Stimulated activated effector memory CD8-positive, alpha-beta T cell treated with anti-CD3 and anti-CD28 coated beads, Interleukin-12 subunit alpha, Interleukin-12 subunit beta, amount 100 ng/mL, for 72 hours (primary cell): ENCODE measurements at regions not wholly inside any gene's neighbourhood (a gene's known extent, or its start where the extent isn't known, plus 50 kb on each side); places are given as distances from the start of the nearest gene placed in this dataset.

Source experiments
- ATAC-seq: fragments of 150-1000 bp; cut with Tn5 transposase; 2 replicates; pipeline ENCODE4 v1.10.0; 2021
- DNase-seq, 2 donors: peaks; one replicate each; pipeline ENCODE4 v3.0.0; 2021 to 2022; ENCODE audit warnings: low spot score in 2 of 2
- H3K27ac Mint-ChIP-seq: one replicate; pipeline ENCODE4 v1.8.0; 2022; ENCODE audit warnings: mild to moderate bottlenecking, mixed read lengths
- H3K36me3 Mint-ChIP-seq: one replicate; pipeline ENCODE4 v1.8.0; 2022; ENCODE audit warnings: mild to moderate bottlenecking, mixed read lengths
- H3K4me1 Mint-ChIP-seq: one replicate; pipeline ENCODE4 v1.8.0; 2022; ENCODE audit warnings: mixed read lengths
- H3K4me3 Mint-ChIP-seq: one replicate; pipeline ENCODE4 v1.8.0; 2022; ENCODE audit warnings: mild to moderate bottlenecking, mixed read lengths
- H3K9me3 Mint-ChIP-seq: one replicate; pipeline ENCODE4 v1.8.0; 2022; ENCODE audit warnings: mixed read lengths

DNA sequence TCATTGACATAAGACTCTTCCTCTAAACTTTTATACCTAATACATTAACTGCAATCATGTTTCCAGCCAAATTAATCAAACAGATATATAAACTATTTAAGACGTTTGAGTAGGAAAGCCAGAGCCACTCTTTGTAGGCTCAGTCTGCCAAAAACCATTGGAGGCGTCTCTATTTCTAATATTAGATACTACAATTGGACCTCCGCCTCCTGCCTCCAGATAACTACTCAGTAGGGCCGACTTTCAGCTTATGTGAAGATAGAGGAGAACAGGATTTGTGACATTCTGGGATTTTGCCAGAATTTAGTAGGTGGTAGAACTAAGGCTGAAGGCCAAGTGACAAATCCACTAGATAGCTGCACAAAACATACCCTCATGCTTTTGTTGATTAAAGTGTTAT lies 463.0 kb downstream of the CETN3 start:
- no peak for DNase-seq
- H3K4me3 Mint-ChIP-seq, result no peak overlapping the region
- no peak overlapping the region for H3K27ac Mint-ChIP-seq
- no peaks in the 10 kb centered on the region for H3K36me3 Mint-ChIP-seq
- H3K9me3 Mint-ChIP-seq, result peaks cover 19% of the 10 kb centered on the region
- no peak for ATAC-seq
- H3K4me1 Mint-ChIP-seq, result no peaks in the 10 kb centered on the region

DNA sequence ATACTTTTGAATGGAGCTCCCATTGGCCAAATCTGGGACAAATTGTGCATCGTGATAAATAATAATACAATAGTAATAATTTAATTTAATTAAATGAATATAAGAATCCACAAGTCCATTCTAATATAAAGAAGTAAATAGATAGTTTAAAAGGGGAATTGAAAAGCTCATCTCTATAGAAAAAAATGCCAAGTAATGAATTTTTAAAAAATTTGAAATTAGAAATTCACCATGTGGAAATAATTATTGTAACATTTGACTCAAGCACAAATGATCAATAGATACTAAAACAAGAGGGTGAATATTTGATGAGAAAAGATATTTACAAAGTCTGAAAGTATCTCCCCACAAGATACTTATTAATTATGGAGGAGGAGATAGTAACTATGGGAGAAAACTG lies 467.4 kb downstream of the CETN3 start:
- no peak overlapping the region for H3K27ac Mint-ChIP-seq
- no peaks in the 10 kb centered on the region for H3K4me1 Mint-ChIP-seq
- ATAC-seq (no peak), DNase-seq (no peak)
- peaks cover 8% of the 10 kb centered on the region for H3K9me3 Mint-ChIP-seq
- H3K36me3 Mint-ChIP-seq, result no peaks in the 10 kb centered on the region
- H3K4me3 Mint-ChIP-seq, result no peak overlapping the region

DNA sequence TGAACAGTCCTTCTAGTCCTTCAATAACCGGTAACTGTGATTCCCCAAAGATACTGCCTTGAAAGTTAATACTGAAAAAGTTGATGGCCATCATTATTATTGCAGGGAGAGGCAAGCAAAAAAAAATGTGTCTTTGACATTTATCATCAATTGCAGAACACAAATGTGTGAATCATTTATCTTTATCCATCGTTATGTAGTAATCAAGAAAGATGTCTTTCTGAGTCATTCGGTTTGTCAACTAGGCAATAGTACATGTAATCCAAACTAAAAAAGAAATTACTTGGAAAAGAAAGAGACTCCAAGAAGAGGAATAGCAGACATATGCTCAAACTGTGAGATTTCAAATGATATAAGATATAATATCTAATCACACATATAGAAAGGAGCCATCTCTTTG lies 473.0 kb downstream of the CETN3 start:
- Mint-ChIP-seq H3K27ac (no peak overlapping the region), H3K9me3 (peaks cover 6% of the 10 kb centered on the region), H3K36me3 (no peaks in the 10 kb centered on the region), H3K4me1 (no peaks in the 10 kb centered on the region), H3K4me3 (no peak overlapping the region)
- no peak for DNase-seq
- ATAC-seq, result no peak

DNA sequence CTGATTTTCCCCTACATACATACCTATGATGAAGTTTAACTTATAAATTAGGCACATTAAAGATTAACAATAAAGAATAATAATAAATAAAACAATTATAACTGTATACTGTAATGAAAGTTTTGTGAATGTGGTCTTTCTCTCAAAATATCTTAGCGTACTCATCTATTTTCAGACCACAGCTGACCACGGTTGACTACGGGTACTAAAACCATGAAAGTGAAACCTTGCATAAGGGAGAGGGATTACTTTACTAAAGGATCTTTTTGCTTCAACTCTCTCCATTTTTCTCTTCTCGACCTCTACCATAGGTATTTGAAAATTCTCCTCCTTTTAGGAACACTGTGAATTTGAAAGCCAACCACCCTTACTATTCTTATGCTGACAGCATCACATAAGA lies 475.5 kb downstream of the CETN3 start:
- Mint-ChIP-seq H3K36me3 (no peaks in the 10 kb centered on the region), H3K4me1 (no peaks in the 10 kb centered on the region), H3K4me3 (no peak overlapping the region), H3K9me3 (peaks cover 6% of the 10 kb centered on the region), H3K27ac (no peak overlapping the region)
- ATAC-seq (no peak), DNase-seq (no peak)

DNA sequence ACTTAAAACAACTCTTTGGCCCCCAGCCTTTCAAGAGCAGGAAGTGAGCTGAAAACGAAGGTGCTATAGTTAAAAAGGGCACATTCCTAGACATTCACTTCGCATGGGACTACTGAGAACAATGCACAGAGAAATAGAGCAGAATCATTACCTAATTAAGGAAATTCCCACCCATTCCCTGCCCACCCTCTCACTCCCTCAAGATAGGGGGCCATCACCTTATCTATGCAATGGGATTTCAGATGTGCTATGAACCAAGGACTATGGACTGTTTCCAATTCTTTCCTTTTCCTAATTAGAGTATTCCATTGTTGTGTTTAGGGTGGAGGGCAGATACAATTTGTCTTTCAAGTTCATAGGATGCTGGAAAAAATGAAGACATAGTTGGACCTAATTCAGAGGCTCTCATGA lies 476.8 kb downstream of the CETN3 start:
- DNase-seq, result no peak
- Mint-ChIP-seq H3K27ac (no peak overlapping the region), H3K4me3 (no peak overlapping the region)

DNA sequence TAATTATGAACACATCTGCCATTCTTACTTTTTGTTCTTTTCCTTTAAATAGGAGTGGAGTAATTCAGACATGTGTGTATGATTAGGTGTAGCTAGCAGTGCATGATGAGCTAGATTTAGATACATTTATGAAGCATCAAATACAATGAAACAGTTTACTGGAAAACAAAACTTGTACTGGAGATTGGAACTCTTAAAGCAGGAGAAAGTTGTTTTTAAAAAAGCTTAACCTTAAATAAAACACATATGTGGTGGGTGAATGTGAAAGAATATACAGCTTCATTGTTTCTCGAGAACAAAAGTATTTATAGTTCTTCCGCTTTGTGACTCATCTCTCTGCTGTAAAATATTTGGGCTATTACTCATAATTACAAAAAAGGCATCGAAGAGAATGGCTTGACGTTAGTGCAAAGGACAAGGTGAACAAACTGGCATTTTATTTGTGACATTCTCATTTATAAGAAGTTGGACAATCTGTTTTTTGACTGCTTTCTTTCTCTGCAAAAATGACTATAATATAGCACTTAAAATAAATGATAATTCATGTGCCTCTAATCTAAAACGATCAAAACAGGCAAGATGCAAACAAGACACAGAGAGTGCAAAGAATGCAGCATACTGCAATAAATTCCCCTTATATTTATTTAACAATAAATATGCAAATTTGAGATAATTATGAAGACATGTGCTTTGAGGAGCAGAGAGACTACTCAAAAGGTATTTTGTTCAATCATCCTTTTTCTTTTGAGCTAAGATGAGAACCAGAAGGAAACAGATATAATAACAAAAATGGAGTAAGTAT lies 478.8 kb downstream of the CETN3 start:
- DNase-seq, result no peak
- ATAC-seq, result no peak
- Mint-ChIP-seq H3K4me1 (no peaks in the 10 kb centered on the region), H3K9me3 (peaks cover 17% of the 10 kb centered on the region), H3K27ac (no peak overlapping the region), H3K36me3 (no peaks in the 10 kb centered on the region), H3K4me3 (no peak overlapping the region)

More for the DNA sequence above, 476.8 kb downstream of the CETN3 start:
- Mint-ChIP-seq H3K4me1 (no peaks in the 10 kb centered on the region), H3K9me3 (peaks cover 12% of the 10 kb centered on the region), H3K36me3 (no peaks in the 10 kb centered on the region)
- no peak for ATAC-seq

DNA sequence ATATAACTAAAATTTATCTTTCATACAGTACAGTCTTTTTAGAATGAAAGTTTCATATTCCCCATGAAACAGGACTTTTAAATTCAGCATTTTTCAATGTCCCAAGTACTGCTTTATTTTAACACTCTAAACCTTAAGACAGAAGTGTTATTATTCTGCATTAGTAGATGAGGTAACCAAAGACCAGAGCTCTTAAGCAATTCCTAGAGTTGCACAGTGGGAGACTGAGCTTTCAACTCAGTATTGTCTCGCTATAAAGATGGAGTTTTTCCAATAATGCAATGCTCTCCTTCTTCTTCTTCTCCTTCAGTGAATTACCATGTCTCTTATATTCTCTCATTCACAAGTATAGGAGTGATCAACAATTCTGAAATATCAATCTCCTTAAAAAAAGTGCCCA lies 479.7 kb downstream of the CETN3 start:
- ATAC-seq, result no peak
- Mint-ChIP-seq H3K9me3 (peaks cover 16% of the 10 kb centered on the region), H3K36me3 (no peaks in the 10 kb centered on the region), H3K27ac (no peak overlapping the region), H3K4me3 (no peak overlapping the region), H3K4me1 (no peaks in the 10 kb centered on the region)
- DNase-seq, result no peak

DNA sequence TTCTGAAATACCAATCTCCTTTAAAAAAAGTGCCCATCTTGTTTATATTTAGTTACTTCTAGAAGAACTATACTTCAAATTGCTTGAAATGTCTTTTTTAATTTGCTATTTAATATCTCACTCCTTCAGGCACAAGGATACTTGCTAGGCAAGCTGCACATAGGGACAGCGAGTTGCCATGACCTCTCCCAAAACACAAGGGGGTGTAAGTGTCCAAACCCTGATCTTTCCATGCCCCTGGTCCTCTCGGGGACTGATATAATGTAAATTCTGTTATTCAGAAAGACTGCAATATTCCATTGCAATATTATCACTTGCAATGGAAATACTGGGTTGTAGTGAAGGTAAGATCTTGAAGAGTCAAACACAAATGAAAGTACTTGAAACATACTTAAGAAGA lies 480.4 kb downstream of the CETN3 start:
- DNase-seq, result no peak
- Mint-ChIP-seq H3K4me1 (no peaks in the 10 kb centered on the region), H3K4me3 (no peak overlapping the region), H3K9me3 (peaks cover 11% of the 10 kb centered on the region), H3K27ac (no peak overlapping the region), H3K36me3 (no peaks in the 10 kb centered on the region)
- ATAC-seq, result no peak

DNA sequence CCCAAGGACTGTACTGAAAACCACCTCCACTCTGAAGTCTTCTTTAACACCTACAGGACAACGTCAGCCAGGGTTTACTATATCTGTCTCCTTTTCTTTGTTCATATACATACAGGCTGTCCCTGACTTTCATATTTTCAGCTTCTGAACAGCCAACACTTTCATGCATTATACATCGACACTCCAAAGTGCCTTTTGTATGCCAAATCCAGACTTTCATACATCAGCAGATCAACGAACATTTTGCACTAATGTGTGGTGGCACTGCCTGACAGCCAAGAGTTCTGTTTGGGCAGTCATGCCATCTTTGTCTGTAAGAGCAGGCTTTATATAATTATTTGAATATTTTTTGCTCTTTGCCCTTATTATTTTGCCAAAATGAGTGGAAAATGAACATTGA lies 487.4 kb downstream of the CETN3 start:
- Mint-ChIP-seq H3K4me3 (no peak overlapping the region), H3K36me3 (no peaks in the 10 kb centered on the region), H3K4me1 (no peaks in the 10 kb centered on the region), H3K27ac (no peak overlapping the region), H3K9me3 (peaks cover 14% of the 10 kb centered on the region)
- no peak for ATAC-seq
- DNase-seq, result no peak

DNA sequence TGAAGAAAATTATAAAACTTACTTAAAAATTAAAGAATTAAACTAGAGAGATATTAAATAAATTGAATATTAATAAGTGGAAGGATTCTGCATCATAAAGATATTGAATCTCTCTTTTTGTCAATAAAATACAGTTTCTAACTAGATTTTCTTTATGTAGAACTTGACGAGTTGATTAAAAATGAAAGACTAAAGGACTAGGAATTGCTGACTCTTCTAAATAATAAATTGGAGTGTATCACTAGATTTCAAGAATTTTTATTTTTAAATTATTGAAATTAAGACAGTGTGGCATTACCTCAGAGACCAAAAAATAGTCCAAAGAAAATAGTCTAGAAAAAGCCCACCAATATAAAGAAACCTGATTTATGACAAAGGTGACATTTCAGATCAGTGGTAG lies 492.4 kb downstream of the CETN3 start:
- Mint-ChIP-seq H3K9me3 (peaks cover 6% of the 10 kb centered on the region), H3K36me3 (no peaks in the 10 kb centered on the region), H3K27ac (no peak overlapping the region), H3K4me1 (no peaks in the 10 kb centered on the region), H3K4me3 (no peak overlapping the region)
- no peak for ATAC-seq
- no peak for DNase-seq

DNA sequence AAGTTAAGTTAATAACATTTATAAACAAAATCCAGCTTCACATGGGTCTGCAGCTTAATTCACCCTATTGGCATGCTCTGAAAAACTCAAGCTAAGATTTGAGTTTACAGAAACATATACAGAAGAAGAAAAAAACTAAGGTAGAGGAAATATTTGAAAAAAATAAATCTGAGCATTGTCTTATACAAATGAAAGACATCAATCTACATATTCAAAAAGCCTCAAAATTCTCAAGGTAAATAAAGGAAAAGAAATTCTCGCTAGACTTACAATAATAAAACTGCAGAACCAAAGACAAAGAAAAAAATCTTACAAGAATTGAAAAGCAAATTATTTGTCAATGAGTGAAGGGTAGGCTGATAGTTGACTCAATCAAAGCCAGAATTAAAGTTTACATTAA lies 493.4 kb downstream of the CETN3 start:
- no peak for ATAC-seq
- peaks cover 7% of the 10 kb centered on the region for H3K9me3 Mint-ChIP-seq
- no peaks in the 10 kb centered on the region for H3K36me3 Mint-ChIP-seq
- no peak for DNase-seq
- H3K4me3 Mint-ChIP-seq, result no peak overlapping the region
- H3K4me1 Mint-ChIP-seq, result no peaks in the 10 kb centered on the region
- no peak overlapping the region for H3K27ac Mint-ChIP-seq

DNA sequence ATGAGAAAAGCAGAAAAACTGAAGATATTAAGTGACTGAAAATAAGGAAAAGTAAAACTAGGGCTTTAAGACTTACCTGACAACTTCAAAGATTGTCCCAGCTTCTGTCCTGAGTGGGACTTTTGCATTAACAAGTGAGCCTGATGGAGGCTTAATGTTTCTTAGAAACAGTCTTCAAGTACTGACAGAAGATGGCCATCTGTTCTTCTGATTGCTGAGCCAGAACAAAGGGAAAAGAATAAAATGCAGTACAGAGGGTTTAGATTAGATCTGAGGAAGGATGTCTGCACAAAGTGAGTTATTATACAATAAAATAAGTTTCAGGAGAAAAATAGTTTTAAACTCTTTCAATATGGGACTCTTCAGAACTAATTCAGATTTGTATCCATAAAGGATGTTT lies 500.7 kb downstream of the CETN3 start:
- Mint-ChIP-seq H3K9me3 (peaks cover 4% of the 10 kb centered on the region), H3K4me1 (no peaks in the 10 kb centered on the region), H3K27ac (no peak overlapping the region), H3K4me3 (no peak overlapping the region), H3K36me3 (no peaks in the 10 kb centered on the region)
- ATAC-seq (no peak), DNase-seq (no peak)

DNA sequence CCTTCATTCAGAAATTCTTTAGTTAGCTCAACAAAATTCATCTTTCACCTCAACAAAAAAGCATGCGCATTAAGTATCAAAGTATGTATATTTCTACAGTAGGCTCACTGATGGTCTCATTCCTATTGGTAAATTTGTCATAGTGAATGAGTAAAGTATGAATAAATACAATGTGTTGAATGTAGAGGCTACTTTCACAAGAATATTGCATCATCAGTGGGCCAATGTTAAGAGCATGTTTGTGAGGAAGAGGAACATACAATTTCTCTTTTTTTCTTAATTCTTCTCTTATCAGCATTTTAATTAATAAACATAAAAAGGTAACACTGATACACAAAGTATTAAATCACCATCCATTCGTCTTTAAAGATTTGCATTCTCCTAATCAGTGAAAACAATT lies 505.1 kb downstream of the CETN3 start:
- Mint-ChIP-seq H3K36me3 (no peaks in the 10 kb centered on the region), H3K4me1 (no peaks in the 10 kb centered on the region), H3K27ac (no peak overlapping the region), H3K9me3 (no peaks in the 10 kb centered on the region), H3K4me3 (no peak overlapping the region)
- no peak for DNase-seq
- no peak for ATAC-seq

DNA sequence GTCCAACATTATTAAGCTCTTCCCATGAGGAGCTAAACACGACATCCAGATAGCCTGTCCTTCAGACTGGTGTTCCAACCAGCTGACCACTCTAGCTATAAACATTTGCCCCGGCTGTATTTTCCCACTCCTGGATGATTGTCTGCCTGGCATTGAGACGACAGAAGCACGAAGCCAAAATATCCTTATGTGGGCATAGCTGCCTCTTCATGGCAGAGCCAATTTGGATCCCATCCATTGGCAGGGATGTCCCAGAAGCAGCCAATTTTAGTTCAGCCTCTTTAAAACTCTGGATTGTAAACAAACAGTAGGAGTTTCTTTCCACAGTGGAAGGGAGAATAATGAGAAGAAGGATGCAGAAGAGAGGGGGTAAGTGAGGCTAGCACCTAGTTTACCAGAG lies 507.6 kb downstream of the CETN3 start:
- no peaks in the 10 kb centered on the region for H3K36me3 Mint-ChIP-seq
- ATAC-seq (no peak), DNase-seq (no peak)
- no peaks in the 10 kb centered on the region for H3K4me1 Mint-ChIP-seq
- peaks cover 3% of the 10 kb centered on the region for H3K9me3 Mint-ChIP-seq
- no peak overlapping the region for H3K4me3 Mint-ChIP-seq
- no peak overlapping the region for H3K27ac Mint-ChIP-seq

DNA sequence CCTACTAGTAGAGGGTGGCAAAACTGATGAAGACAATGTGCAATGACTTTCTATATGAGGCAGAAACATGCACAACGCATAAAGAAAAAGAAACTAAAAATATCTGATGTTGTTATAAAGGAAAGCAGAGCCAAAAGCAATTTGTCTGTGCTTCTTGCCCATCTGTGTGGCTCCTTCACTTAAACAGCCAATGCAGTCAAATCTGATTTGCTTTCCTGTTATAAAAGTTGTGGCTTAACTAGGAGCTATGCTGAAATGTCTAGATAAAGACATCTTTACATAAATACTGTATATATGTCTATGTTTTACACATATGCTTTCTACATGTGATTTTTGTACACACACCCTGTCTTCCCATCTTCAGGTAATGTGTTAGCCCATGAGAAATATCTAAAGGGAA lies 508.2 kb downstream of the CETN3 start:
- Mint-ChIP-seq H3K36me3 (no peaks in the 10 kb centered on the region), H3K4me1 (no peaks in the 10 kb centered on the region), H3K4me3 (no peak overlapping the region), H3K27ac (no peak overlapping the region), H3K9me3 (peaks cover 3% of the 10 kb centered on the region)
- no peak for ATAC-seq
- DNase-seq, result no peak

DNA sequence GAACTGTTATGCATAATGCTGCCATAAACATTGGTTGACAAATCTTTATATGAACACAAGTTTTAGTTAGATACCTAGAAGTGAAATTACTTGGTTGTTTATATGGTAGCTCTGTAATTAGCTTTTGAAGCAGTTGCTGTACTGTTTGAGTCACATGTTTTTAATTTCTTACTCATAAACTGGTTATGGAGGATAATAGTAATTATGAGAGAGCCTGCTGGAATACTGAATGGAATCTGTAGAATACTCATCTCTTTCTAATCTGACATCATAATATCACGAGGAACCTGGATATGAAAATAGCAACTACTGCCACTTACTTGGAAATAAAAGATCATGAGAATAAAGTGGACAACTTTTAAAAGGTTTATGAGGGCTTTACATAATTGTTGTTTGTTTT lies 509.2 kb downstream of the CETN3 start:
- no peak for ATAC-seq
- H3K9me3 Mint-ChIP-seq, result peaks cover 3% of the 10 kb centered on the region
- DNase-seq, result no peak
- H3K27ac Mint-ChIP-seq, result no peak overlapping the region
- H3K4me1 Mint-ChIP-seq, result no peaks in the 10 kb centered on the region
- H3K4me3 Mint-ChIP-seq, result no peak overlapping the region
- H3K36me3 Mint-ChIP-seq, result no peaks in the 10 kb centered on the region

DNA sequence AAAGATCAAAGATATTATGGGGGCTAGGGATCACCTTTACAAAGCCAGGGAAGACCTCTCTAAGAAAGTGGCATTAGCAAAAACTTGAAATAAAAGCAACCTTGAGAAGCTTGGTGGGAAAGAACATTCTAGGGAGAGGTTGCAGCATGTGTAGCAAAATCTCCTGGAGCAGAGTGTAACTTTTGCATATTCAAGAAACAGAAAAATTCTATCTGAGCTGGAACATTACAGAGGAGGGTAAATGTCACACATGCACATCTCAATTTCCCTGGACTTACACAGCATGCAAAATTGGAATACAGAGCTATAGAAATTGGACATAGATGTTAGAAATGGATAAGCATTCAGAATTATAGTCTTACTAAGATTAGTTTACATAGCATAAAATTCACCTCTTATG lies 510.0 kb downstream of the CETN3 start:
- Mint-ChIP-seq H3K36me3 (no peaks in the 10 kb centered on the region), H3K27ac (no peak overlapping the region), H3K4me1 (no peaks in the 10 kb centered on the region), H3K4me3 (no peak overlapping the region), H3K9me3 (peaks cover 10% of the 10 kb centered on the region)
- DNase-seq (no peak), ATAC-seq (no peak)
